Spinal cord (tissue), 9 donors: ENCODE measurements at regions not wholly inside any gene's neighbourhood (a gene's known extent, or its start where the extent isn't known, plus 50 kb on each side); places are given as distances from the start of the nearest gene placed in this dataset.

Experiments used
- DNase-seq, 6 donors: peaks; one replicate each; pipeline versions ENCODE4 v3.0.0 to v3.0.0-alpha.2; 2013 to 2015; ENCODE audit warnings: low spot score in 6 of 6, low read depth in 4 of 6
- H3K27ac ChIP-seq: one replicate; pipeline ENCODE4 v1.5.1; 2013; ENCODE audit warnings: low read depth, low read length, control low read depth
- H3K27me3 ChIP-seq: one replicate; pipeline ENCODE4 v1.6.1; 2013; ENCODE audit warnings: low read length; ENCODE audit not compliant: control insufficient read depth, insufficient read depth
- H3K36me3 ChIP-seq: one replicate; pipeline ENCODE4 v1.6.1; 2013; ENCODE audit warnings: low read length; ENCODE audit not compliant: control insufficient read depth, insufficient read depth
- H3K4me1 ChIP-seq: one replicate; pipeline ENCODE4 v1.6.1; 2013; ENCODE audit warnings: low read length; ENCODE audit not compliant: control insufficient read depth, insufficient read depth
- H3K4me3 ChIP-seq: one replicate; pipeline ENCODE4 v1.5.1; 2013; ENCODE audit warnings: low read depth, low read length, control low read depth
- H3K9me3 ChIP-seq: one replicate; pipeline ENCODE4 v1.6.1; 2013; ENCODE audit warnings: low read length; ENCODE audit not compliant: control insufficient read depth, insufficient read depth
- WGBS: methylation state at CpG from one replicate; pipeline ENCODE4 v1.1.5; 2013; ENCODE audit warnings: missing lambda C conversion rate; ENCODE audit not compliant: insufficient coverage; 5-methylcytosine and 5-hydroxymethylcytosine counted together
- donor health status: healthy.

DNA sequence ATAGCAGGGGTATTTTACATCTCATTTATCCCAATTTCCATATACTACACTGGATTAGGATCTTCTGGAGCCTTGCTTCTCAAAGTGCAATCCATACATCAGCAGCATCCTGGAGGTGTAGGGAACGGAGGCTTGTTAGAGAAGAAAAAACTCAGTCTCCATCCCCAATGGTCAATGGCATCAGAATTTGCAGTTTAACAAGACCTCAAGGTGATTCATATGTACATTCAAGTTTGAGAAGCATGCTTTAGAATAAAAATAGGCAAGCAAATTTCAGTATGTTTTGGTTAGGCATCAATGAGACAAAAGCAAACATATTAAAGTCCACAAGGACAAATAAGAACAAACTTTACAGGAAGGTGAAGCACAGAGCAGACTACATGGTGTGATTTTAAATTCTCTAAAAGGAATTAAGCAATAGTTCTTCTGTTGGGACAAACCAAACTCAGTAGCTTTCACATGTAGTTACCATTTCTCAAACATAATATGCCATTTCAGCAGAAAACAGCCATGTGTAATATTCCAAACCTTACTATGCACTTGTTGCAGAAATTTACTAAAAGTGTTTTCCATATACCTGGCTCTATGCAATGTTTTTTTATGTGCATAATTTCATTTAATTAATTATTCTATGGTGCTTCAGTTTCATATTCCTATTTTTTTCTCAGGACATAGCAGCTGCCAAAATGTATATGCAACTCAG, 360.3 kb upstream of the NECTIN3 start:
- H3K36me3 ChIP-seq: no peaks in the 10 kb centered on the region

DNA sequence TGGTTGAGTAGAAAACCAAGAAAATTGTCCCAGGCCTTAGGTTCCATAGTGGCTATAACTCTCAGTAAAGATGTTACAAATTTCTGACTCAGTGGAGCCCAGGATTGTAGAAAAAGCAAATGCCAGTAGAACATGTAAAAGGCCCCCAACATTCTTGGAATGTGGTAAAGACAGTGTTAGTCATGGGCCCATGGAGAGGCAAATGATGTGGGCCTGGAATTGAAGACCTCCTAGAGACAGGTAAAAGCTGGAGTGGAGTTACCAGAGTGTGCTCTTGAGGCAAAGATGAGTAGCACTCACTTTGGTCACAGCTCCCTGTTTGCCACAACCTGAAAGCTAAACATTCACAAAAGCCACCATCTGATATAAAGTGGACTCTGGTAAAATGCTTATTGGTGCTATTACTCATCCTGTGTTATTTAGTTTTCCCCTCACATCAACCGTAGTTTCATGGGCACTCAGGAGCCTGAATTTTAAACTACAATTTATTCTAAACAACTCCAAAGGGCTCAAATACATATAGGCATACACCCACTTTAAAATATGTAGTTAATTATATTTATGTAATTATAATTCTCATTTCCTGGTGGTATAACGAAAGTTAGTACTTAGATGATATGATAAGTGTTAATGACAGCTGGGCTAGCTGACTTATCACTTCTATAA, 359.6 kb upstream of the NECTIN3 start:
- no peaks in the 10 kb centered on the region for H3K9me3 ChIP-seq
- no CpG with 5 or more reads among the region's 2 CpGs for WGBS
- DNase-seq: no peak

More for the DNA sequence above, 360.3 kb upstream of the NECTIN3 start:
- Histone ChIP-seq H3K9me3 (no peaks in the 10 kb centered on the region), H3K27me3 (no peaks in the 10 kb centered on the region), H3K27ac (no peak overlapping the region), H3K4me1 (no peaks in the 10 kb centered on the region), H3K4me3 (no peak overlapping the region)
- no CpG with 5 or more reads among the region's 1 CpG for WGBS
- DNase-seq: no peak

DNA sequence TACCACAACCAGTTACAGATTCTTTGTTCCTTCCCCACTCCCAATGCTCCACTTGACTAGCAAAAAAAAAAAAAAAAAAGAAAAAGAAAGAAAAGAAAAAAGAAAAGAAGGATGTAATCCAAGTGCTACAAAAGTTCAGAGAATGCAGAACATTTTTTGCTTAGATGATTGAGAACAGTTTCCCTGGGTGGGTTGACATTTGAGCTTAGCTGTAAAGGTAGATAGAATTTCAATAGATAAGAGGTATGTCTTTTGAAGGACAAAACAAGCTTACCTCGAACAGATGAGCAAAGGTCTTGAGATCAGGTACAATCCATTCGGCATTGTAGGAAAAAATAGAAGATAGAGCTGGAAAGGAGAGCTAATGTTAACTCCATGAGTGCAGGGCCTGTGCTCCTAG, 344.6 kb upstream of the NECTIN3 start:
- Histone ChIP-seq H3K4me1 (no peaks in the 10 kb centered on the region), H3K4me3 (no peak overlapping the region), H3K27me3 (no peaks in the 10 kb centered on the region), H3K9me3 (peaks cover 2% of the 10 kb centered on the region), H3K27ac (no peak overlapping the region), H3K36me3 (no peaks in the 10 kb centered on the region)
- DNase-seq: no peak
- 67% methylated on average over 2 of the region's 2 CpGs for WGBS

More for the DNA sequence above, 359.6 kb upstream of the NECTIN3 start:
- H3K36me3 ChIP-seq: no peaks in the 10 kb centered on the region
- H3K27ac ChIP-seq: no peak overlapping the region
- H3K4me3 ChIP-seq: no peak overlapping the region
- H3K27me3 ChIP-seq: no peaks in the 10 kb centered on the region
- no peaks in the 10 kb centered on the region for H3K4me1 ChIP-seq

- Histone ChIP-seq H3K9me3 (peaks cover 2% of the 10 kb centered on the region), H3K36me3 (no peaks in the 10 kb centered on the region), H3K4me3 (no peak overlapping the region), H3K4me1 (no peaks in the 10 kb centered on the region), H3K27ac (no peak overlapping the region), H3K27me3 (no peaks in the 10 kb centered on the region)
- no peak for DNase-seq
- no CpG with 5 or more reads among the region's 1 CpG for WGBS
Observed at GRCh38 chr3:110731148-110731547, 340.5 kb upstream of the NECTIN3 start.

- Histone ChIP-seq H3K9me3 (peaks cover 2% of the 10 kb centered on the region), H3K4me1 (no peaks in the 10 kb centered on the region), H3K4me3 (no peak overlapping the region), H3K36me3 (no peaks in the 10 kb centered on the region), H3K27me3 (no peaks in the 10 kb centered on the region), H3K27ac (no peak overlapping the region)
- WGBS: no CpG with 5 or more reads among the region's 4 CpGs
- no peak for DNase-seq
Observed at GRCh38 chr3:110732420-110732819, 339.2 kb upstream of the NECTIN3 start.

DNA sequence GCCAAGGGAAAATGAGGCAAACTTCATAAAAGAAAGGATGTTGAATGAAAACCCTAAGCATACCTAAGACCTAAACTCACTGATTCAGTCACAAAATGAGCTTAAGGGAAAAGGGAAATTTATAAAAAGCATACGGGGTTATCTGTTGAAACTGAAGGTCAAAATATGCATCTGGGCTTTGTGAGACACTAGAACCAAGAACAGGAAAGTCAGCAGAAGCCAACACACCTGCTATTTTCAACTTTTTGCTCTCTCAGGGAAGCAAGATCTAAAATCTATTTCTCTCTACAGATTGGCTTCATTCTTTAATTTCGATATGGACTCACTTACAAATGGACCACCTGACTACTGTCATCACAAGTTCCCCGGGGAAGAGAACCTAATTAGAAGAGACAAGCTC, 338.6 kb upstream of the NECTIN3 start:
- Histone ChIP-seq H3K36me3 (no peaks in the 10 kb centered on the region), H3K27me3 (no peaks in the 10 kb centered on the region), H3K27ac (no peak overlapping the region), H3K4me3 (no peak overlapping the region), H3K4me1 (no peaks in the 10 kb centered on the region), H3K9me3 (peaks cover 2% of the 10 kb centered on the region)
- 100% methylated on average over 1 of the region's 3 CpGs for WGBS
- DNase-seq: no peak

DNA sequence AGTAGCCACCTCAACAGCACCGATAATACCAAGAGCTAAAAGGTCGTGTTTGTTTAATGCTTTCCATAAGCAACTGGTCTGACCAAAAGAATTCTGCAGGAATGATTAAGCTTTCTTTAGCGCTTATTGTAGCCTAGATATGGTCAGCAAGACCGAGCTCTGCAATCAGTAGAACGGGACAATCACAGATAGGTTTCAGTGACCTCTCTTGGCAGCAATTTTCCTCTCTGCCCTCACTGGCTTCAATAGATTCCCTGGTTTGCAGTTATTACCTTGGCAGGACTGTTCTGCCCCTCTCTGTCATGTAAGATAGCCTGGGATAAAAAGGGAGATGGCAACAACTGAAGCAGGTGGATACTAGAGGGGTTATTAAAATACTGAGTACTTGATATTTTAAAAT, 337.1 kb upstream of the NECTIN3 start:
- Histone ChIP-seq H3K4me3 (no peak overlapping the region), H3K4me1 (no peaks in the 10 kb centered on the region), H3K27me3 (no peaks in the 10 kb centered on the region), H3K9me3 (peaks cover 2% of the 10 kb centered on the region), H3K27ac (no peak overlapping the region), H3K36me3 (no peaks in the 10 kb centered on the region)
- DNase-seq: no peak
- 91% methylated on average over 4 of the region's 5 CpGs for WGBS

- Histone ChIP-seq H3K36me3 (no peaks in the 10 kb centered on the region), H3K9me3 (no peaks in the 10 kb centered on the region), H3K4me1 (no peaks in the 10 kb centered on the region), H3K4me3 (no peak overlapping the region), H3K27ac (no peak overlapping the region), H3K27me3 (no peaks in the 10 kb centered on the region)
- no CpG with 5 or more reads among the region's 1 CpG for WGBS
- no peak for DNase-seq
Observed at GRCh38 chr3:110736332-110736731, 335.3 kb upstream of the NECTIN3 start.

DNA sequence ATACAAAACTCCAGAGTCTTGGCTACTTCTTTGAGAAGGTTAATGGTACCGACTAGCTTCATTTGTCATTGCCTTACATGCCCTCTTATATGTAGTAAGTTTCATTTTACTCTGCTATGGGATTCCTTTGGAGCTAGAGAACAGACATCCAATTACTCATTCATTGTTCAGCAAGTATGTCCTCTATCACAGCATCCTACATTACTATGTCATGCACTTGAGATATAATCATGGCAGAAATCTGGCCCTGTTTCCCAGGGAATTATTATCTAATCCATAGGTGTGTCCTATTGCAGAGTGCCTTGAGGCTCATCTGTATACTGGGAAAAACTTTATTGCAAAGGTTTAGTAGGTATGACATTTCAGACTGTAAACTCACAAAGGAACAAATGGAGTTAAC, 333.1 kb upstream of the NECTIN3 start:
- no peak for DNase-seq
- H3K27ac ChIP-seq: no peak overlapping the region
- H3K4me1 ChIP-seq: no peaks in the 10 kb centered on the region
- H3K36me3 ChIP-seq: no peaks in the 10 kb centered on the region
- H3K9me3 ChIP-seq: no peaks in the 10 kb centered on the region
- no CpG with 5 or more reads among the region's 1 CpG for WGBS
- no peaks in the 10 kb centered on the region for H3K27me3 ChIP-seq
- H3K4me3 ChIP-seq: no peak overlapping the region

- Histone ChIP-seq H3K27me3 (no peaks in the 10 kb centered on the region), H3K36me3 (no peaks in the 10 kb centered on the region), H3K4me1 (no peaks in the 10 kb centered on the region), H3K9me3 (no peaks in the 10 kb centered on the region), H3K27ac (no peak overlapping the region), H3K4me3 (no peak overlapping the region)
- 93% methylated on average over 2 of the region's 3 CpGs for WGBS
- no peak for DNase-seq
Observed at GRCh38 chr3:110741891-110742290, 329.7 kb upstream of the NECTIN3 start.
